ENCODE measurements at regions not wholly inside any gene's neighbourhood (a gene's known extent, or its start where the extent isn't known, plus 50 kb on each side); places are given as distances from the start of the nearest gene placed in this dataset.

GRCh38 chr3:40989141-40990061 lies 209.9 kb upstream of the CTNNB1 start:
- Histone ChIP-seq H3K27me3 (ENCODE audit: insufficient read depth, low read depth, severe bottlenecking) (no peaks in the 10 kb centered on the region), H3K36me3 (no peaks in the 10 kb centered on the region), H3K9me3 (ENCODE audit: severe bottlenecking) (no peaks in the 10 kb centered on the region), H3K27ac (no peak overlapping the region), H3K4me3 (ENCODE audit: low read depth, low read length) (no peak overlapping the region)
- no peak for TF ChIP-seq CTCF (IDR thresholded peaks at IDR 0.05; ENCODE audit: low read depth, low read length)
- peak; percentile 10 for DNase-seq

- H3K4me3 ChIP-seq (ENCODE audit: low read depth, low read length) = no peak overlapping the region
- H3K27me3 ChIP-seq (ENCODE audit: insufficient read depth, low read depth, severe bottlenecking) = no peaks in the 10 kb centered on the region
- H3K9me3 ChIP-seq (ENCODE audit: severe bottlenecking) = no peaks in the 10 kb centered on the region
- H3K27ac ChIP-seq = no peak overlapping the region
- H3K36me3 ChIP-seq = no peaks in the 10 kb centered on the region
- DNase-seq = no peak
- no peak for TF ChIP-seq CTCF (IDR thresholded peaks at IDR 0.05; ENCODE audit: low read depth, low read length)
Observed at GRCh38 chr3:40990062-40990456, 209.2 kb upstream of the CTNNB1 start.

- no peaks in the 10 kb centered on the region for H3K36me3 ChIP-seq
- H3K4me3 ChIP-seq (ENCODE audit: low read depth, low read length) = no peak overlapping the region
- H3K27me3 ChIP-seq (ENCODE audit: insufficient read depth, low read depth, severe bottlenecking) = no peaks in the 10 kb centered on the region
- no peaks in the 10 kb centered on the region for H3K9me3 ChIP-seq (ENCODE audit: severe bottlenecking)
- no peak for TF ChIP-seq CTCF (IDR thresholded peaks at IDR 0.05; ENCODE audit: low read depth, low read length)
- no peak overlapping the region for H3K27ac ChIP-seq
- DNase-seq = no peak
Observed at GRCh38 chr3:40992023-40992422, 207.3 kb upstream of the CTNNB1 start.

- Histone ChIP-seq H3K27ac (no peak overlapping the region), H3K9me3 (ENCODE audit: severe bottlenecking) (no peaks in the 10 kb centered on the region), H3K27me3 (ENCODE audit: insufficient read depth, low read depth, severe bottlenecking) (no peaks in the 10 kb centered on the region), H3K4me3 (ENCODE audit: low read depth, low read length) (no peak overlapping the region), H3K36me3 (no peaks in the 10 kb centered on the region)
- TF ChIP-seq CTCF (IDR thresholded peaks at IDR 0.05; ENCODE audit: low read depth, low read length) = no peak
- DNase-seq = no peak
Observed at GRCh38 chr3:40994611-40995010, 204.7 kb upstream of the CTNNB1 start.

GRCh38 chr3:40995271-40995670 lies 204.0 kb upstream of the CTNNB1 start:
- no peaks in the 10 kb centered on the region for H3K36me3 ChIP-seq
- no peak for DNase-seq
- H3K9me3 ChIP-seq (ENCODE audit: severe bottlenecking) = no peaks in the 10 kb centered on the region
- H3K4me3 ChIP-seq (ENCODE audit: low read depth, low read length) = no peak overlapping the region
- peaks cover 1% of the 10 kb centered on the region for H3K27me3 ChIP-seq (ENCODE audit: insufficient read depth, low read depth, severe bottlenecking)
- H3K27ac ChIP-seq = no peak overlapping the region
- no peak for TF ChIP-seq CTCF (IDR thresholded peaks at IDR 0.05; ENCODE audit: low read depth, low read length)
